Panc1 (cell line): ENCODE measurements at regions not wholly inside any gene's neighbourhood (a gene's known extent, or its start where the extent isn't known, plus 50 kb on each side); places are given as distances from the start of the nearest gene placed in this dataset.

ENCODE experiments used
- ATAC-seq: fragments of 200-7000 bp; cut with Tn5 transposase; 2 replicates; pipeline ENCODE4 v1.9.1; 2020; ENCODE audit warnings: mild to moderate bottlenecking, moderate library complexity
- BruUV-seq: library from RNA; stranded (reverse); fragments of 400-500 nt; replicated peaks from 2 replicates; lab custom pipeline; 2021; lab: Mats Ljungman, UMichigan
- CTCF ChIA-PET: fragments of 300-600 bp; sonication (Branson Sonifier 250); formaldehyde crosslinking; loops from one replicate; lab custom pipeline; 2022; ENCODE audit warnings: antibody characterized with exemption; lab: Charles Lee
- POLR2A ChIA-PET: fragments of 300-600 bp; sonication (Branson Sonifier 250); formaldehyde crosslinking; loops from one replicate; lab custom pipeline; 2022; ENCODE audit warnings: antibody characterized with exemption; lab: Charles Lee
- DNase-seq: peaks from one replicate; pipeline ENCODE4 v3.0.0-alpha.2; 2010; ENCODE audit warnings: low read depth, low spot score
- H3K27ac ChIP-seq: 2 replicates; pipeline ENCODE4 v1.5.1; 2011; ENCODE audit warnings: mild to moderate bottlenecking, low read length, inconsistent platforms
- H3K27me3 ChIP-seq: fragments of 200-500 bp; sonication (Bioruptor generic); 2 replicates; pipeline ENCODE4 v1.6.0; 2014; ENCODE audit warnings: low read length, inconsistent platforms; ENCODE audit not compliant: control insufficient read depth, insufficient read depth
- H3K36me3 ChIP-seq: fragments of 200-500 bp; sonication (Bioruptor generic); 2 replicates; pipeline ENCODE4 v1.5.1; 2014; ENCODE audit warnings: inconsistent platforms, mild to moderate bottlenecking, low read length, moderate library complexity; ENCODE audit not compliant: control insufficient read depth, insufficient read depth
- H3K4me1 ChIP-seq: 2 replicates; pipeline ENCODE4 v1.5.1; 2011; ENCODE audit warnings: inconsistent platforms, mild to moderate bottlenecking, low read length, moderate library complexity; ENCODE audit not compliant: control insufficient read depth, insufficient read depth
- H3K4me3 ChIP-seq, 2 experiments: 2 replicates each; pipeline ENCODE4 v1.5.1; 2011 to 2012; ENCODE audit warnings: low read depth in 2 of 2, low read length in 2 of 2, mild to moderate bottlenecking in 2 of 2, inconsistent platforms in 1 of 2, moderate library complexity in 1 of 2
- H3K9me3 ChIP-seq: fragments of 200-500 bp; sonication (Bioruptor generic); 2 replicates; pipeline ENCODE4 v1.5.1; 2014; ENCODE audit warnings: low read depth, mild to moderate bottlenecking, inconsistent platforms, low read length, moderate library complexity; ENCODE audit not compliant: control insufficient read depth, insufficient read depth
- POLR2AphosphoS5 ChIP-seq: IDR thresholded peaks from 2 replicates; pipeline ENCODE4 v1.6.1; 2012; ENCODE audit warnings: mild to moderate bottlenecking, low read depth, low read length, moderate library complexity
- REST ChIP-seq, 2 experiments: IDR thresholded peaks; 2 replicates each; pipeline ENCODE4 v1.6.1; 2011 to 2012; ENCODE audit warnings: low read depth in 2 of 2, control low read depth in 1 of 2, low read length in 1 of 2, mild to moderate bottlenecking in 1 of 2, moderate library complexity in 1 of 2; ENCODE audit not compliant: insufficient read depth in 1 of 2
- SIN3A ChIP-seq: IDR thresholded peaks from 2 replicates; pipeline ENCODE4 v1.6.1; 2012; ENCODE audit warnings: low read depth, mild to moderate bottlenecking, low read length, moderate library complexity, borderline replicate concordance; ENCODE audit not compliant: insufficient read depth
- TCF7L2 ChIP-seq: IDR thresholded peaks from 2 replicates; pipeline ENCODE4 v1.6.1; 2011; ENCODE audit warnings: mild to moderate bottlenecking, low read depth, low read length, inconsistent platforms
- in situ Hi-C: cut with HindIII; loops from 2 replicates; pipeline ENCODE4 v1.10.0; 2016; ENCODE audit warnings: low sequenced_read_pairs, low pct_unique_long_range_greater_than_20kb
- intact Hi-C: fragments of 100-400 bp; cut with micrococcal nuclease; formaldehyde crosslinking; loops from one replicate; pipeline ENCODE4 v1.10.0; 2022; ENCODE audit not compliant: unreplicated experiment
- TF ChIP-seq, protein P1 (sequence below): fragments of 450-650 bp; IDR thresholded peaks from 2 replicates; pipeline ENCODE4 v1.5.1; 2017; ENCODE audit warnings: mild to moderate bottlenecking

- POLR2A ChIA-PET, result no interaction called here
- BruUV-seq, result no TSS peak
- intact Hi-C loops, result no loop called here
- Histone ChIP-seq H3K27ac (no peak overlapping the region), H3K4me3 (no peak overlapping the region), H3K36me3 (no peaks in the 10 kb centered on the region), H3K9me3 (no peaks in the 10 kb centered on the region; the same call in 1 of the 2 replicates), H3K4me1 (no peaks in the 10 kb centered on the region), H3K27me3 (no peaks in the 10 kb centered on the region)
- DNase-seq (no peak), ATAC-seq (no peak)
- no peak for TF ChIP-seq REST (IDR thresholded peaks at IDR 0.05; ENCODE audit: insufficient read depth in 1 of 2, low read depth in 2 of 2, low read length in 1 of 2)
- CTCF ChIA-PET, result no interaction called here
- in situ Hi-C loops, result no loop called here
These were observed 223.6 kb downstream of the CGGBP1 start for GRCh38 chr3:87835236-87835635.

DNA sequence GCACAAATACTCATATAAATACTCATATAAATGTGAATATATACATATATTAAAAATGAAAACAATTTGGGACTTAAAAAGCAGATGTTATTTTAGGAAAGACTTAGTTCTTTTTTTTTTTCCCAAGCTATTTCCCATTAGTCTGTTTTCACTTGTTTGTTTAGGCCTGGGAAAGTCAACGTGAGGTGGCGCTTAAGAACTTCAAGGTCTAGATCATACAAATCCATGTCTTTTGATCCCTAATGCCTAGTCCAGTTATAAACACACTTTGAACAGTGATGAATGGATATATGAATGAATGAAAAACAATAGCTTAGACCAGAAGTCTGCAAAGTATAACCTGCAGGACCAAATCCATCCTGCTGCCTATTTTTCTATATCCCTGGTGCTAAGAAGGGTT, 224.5 kb downstream of the CGGBP1 start:
- no TSS peak for BruUV-seq
- Histone ChIP-seq H3K9me3 (no peaks in the 10 kb centered on the region), H3K36me3 (no peaks in the 10 kb centered on the region), H3K4me3 (no peak overlapping the region), H3K27ac (no peak overlapping the region), H3K4me1 (no peaks in the 10 kb centered on the region), H3K27me3 (no peaks in the 10 kb centered on the region)
- DNase-seq, result no peak
- in situ Hi-C loops, result no loop called here
- TF ChIP-seq POLR2AphosphoS5 (no peak), SIN3A (no peak), TCF7L2 (no peak), REST (IDR thresholded peaks at IDR 0.05; ENCODE audit: insufficient read depth in 1 of 2, low read depth in 2 of 2, low read length in 1 of 2) (no peak)
- TF ChIP-seq, protein P1, sequence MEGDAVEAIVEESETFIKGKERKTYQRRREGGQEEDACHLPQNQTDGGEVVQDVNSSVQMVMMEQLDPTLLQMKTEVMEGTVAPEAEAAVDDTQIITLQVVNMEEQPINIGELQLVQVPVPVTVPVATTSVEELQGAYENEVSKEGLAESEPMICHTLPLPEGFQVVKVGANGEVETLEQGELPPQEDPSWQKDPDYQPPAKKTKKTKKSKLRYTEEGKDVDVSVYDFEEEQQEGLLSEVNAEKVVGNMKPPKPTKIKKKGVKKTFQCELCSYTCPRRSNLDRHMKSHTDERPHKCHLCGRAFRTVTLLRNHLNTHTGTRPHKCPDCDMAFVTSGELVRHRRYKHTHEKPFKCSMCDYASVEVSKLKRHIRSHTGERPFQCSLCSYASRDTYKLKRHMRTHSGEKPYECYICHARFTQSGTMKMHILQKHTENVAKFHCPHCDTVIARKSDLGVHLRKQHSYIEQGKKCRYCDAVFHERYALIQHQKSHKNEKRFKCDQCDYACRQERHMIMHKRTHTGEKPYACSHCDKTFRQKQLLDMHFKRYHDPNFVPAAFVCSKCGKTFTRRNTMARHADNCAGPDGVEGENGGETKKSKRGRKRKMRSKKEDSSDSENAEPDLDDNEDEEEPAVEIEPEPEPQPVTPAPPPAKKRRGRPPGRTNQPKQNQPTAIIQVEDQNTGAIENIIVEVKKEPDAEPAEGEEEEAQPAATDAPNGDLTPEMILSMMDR, result no peak
- CTCF ChIA-PET, result no interaction called here
- intact Hi-C loops, result no loop called here
- ATAC-seq, result no peak
- POLR2A ChIA-PET, result no interaction called here
